ENCODE measurements at regions not wholly inside any gene's neighbourhood (a gene's known extent, or its start where the extent isn't known, plus 50 kb on each side); places are given as distances from the start of the nearest gene placed in this dataset.

DNA sequence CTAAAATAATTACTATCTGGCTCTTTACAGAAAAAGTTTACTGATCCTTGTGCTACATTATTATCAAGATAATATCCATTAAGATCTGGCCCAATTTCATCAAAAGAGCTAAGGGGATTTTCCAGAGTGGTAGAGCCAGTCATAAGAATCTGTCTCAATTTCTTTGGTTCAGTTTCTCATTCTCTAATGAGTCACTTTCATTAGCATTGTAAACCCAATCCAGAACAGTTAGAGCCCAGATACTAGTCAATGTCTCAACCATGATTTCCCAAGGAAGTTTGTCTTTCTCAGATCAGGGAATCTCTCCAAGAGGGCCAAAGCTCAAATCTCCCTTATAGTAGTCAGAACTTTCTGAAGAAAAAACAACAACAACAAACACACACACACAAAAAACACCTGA lies 131.1 kb upstream of the PPP2R3A start:
- TF ChIP-seq, protein P1, sequence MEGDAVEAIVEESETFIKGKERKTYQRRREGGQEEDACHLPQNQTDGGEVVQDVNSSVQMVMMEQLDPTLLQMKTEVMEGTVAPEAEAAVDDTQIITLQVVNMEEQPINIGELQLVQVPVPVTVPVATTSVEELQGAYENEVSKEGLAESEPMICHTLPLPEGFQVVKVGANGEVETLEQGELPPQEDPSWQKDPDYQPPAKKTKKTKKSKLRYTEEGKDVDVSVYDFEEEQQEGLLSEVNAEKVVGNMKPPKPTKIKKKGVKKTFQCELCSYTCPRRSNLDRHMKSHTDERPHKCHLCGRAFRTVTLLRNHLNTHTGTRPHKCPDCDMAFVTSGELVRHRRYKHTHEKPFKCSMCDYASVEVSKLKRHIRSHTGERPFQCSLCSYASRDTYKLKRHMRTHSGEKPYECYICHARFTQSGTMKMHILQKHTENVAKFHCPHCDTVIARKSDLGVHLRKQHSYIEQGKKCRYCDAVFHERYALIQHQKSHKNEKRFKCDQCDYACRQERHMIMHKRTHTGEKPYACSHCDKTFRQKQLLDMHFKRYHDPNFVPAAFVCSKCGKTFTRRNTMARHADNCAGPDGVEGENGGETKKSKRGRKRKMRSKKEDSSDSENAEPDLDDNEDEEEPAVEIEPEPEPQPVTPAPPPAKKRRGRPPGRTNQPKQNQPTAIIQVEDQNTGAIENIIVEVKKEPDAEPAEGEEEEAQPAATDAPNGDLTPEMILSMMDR (IDR thresholded peaks at IDR 0.05; ENCODE audit: low read depth, low read length): no peak
- TF ChIP-seq POLR2A (IDR thresholded peaks at IDR 0.05; ENCODE audit: extremely low read depth, insufficient read length) (no peak), MYC (IDR thresholded peaks at IDR 0.05; ENCODE audit: low read depth, low read length) (no peak)
- TF ChIP-seq, protein P2, sequence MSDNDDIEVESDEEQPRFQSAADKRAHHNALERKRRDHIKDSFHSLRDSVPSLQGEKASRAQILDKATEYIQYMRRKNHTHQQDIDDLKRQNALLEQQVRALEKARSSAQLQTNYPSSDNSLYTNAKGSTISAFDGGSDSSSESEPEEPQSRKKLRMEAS (IDR thresholded peaks at IDR 0.05; ENCODE audit: low read depth, low read length): no peak
